GM18507 (cell line): ENCODE measurements at regions not wholly inside any gene's neighbourhood (a gene's known extent, or its start where the extent isn't known, plus 50 kb on each side); places are given as distances from the start of the nearest gene placed in this dataset.
"Not testable (repeated sequence)": the region's sequence is repeated elsewhere in the genome, so short reads cannot be mapped to it uniquely, and the experiment has no call there.

Source experiments
- DNase-seq: peaks from one replicate; pipeline ENCODE4 v3.0.0; 2011; ENCODE audit warnings: low read depth; ENCODE audit not compliant: insufficient read length; ENCODE audit errors: extremely low spot score
- FAIRE-seq: peaks from 2 replicates; lab custom pipeline; 2011; peaks lifted over from hg19 to GRCh38; lab: Jason Lieb, UNC

- FAIRE-seq (no peak), DNase-seq (no peak)
Observed at GRCh38 chr3:17891139-17891856, 148.9 kb upstream of the TBC1D5 start.

- DNase-seq (no peak), FAIRE-seq (no peak)
Observed at GRCh38 chr3:17885986-17886385, 143.6 kb upstream of the TBC1D5 start.

GRCh38 chr3:17882981-17883380, 140.6 kb upstream of the TBC1D5 start:
- DNase-seq (no peak), FAIRE-seq (no peak)

GRCh38 chr3:17877299-17877698, 134.9 kb upstream of the TBC1D5 start:
- DNase-seq = no peak
- FAIRE-seq = no peak

- DNase-seq (no peak), FAIRE-seq (no peak)
Observed at GRCh38 chr3:17874636-17875035, 132.2 kb upstream of the TBC1D5 start.

GRCh38 chr3:17872457-17872856, 130.0 kb upstream of the TBC1D5 start:
- FAIRE-seq (no peak), DNase-seq (no peak)

- no peak for DNase-seq
- no peak for FAIRE-seq
Observed at GRCh38 chr3:17865631-17866030, 123.2 kb upstream of the TBC1D5 start.

- DNase-seq (no peak), FAIRE-seq (no peak)
Observed at GRCh38 chr3:17861476-17861875, 119.0 kb upstream of the TBC1D5 start.

- FAIRE-seq, DNase-seq: not testable (repeated sequence)
Observed at GRCh38 chr3:17860840-17861471, 118.5 kb upstream of the TBC1D5 start.

GRCh38 chr3:17852217-17852616, 109.8 kb upstream of the TBC1D5 start:
- DNase-seq = no peak
- no peak for FAIRE-seq

- FAIRE-seq = no peak
- no peak for DNase-seq
Observed at GRCh38 chr3:17850448-17850847, 108.0 kb upstream of the TBC1D5 start.

- FAIRE-seq = no peak
- DNase-seq = no peak
Observed at GRCh38 chr3:17848102-17848501, 105.7 kb upstream of the TBC1D5 start.

GRCh38 chr3:17847156-17847555, 104.7 kb upstream of the TBC1D5 start:
- DNase-seq (no peak), FAIRE-seq (no peak)

- DNase-seq = no peak
- FAIRE-seq = no peak
Observed at GRCh38 chr3:17846466-17846865, 104.0 kb upstream of the TBC1D5 start.

GRCh38 chr3:17845026-17845812, 102.8 kb upstream of the TBC1D5 start:
- no peak for DNase-seq
- no peak for FAIRE-seq

GRCh38 chr3:17844236-17844635, 101.8 kb upstream of the TBC1D5 start:
- FAIRE-seq = no peak
- DNase-seq = no peak

- DNase-seq (peak; percentile 35), FAIRE-seq (peak; percentile 86)
Observed at GRCh38 chr3:17841190-17841828, 98.9 kb upstream of the TBC1D5 start.

GRCh38 chr3:17840651-17841050, 98.2 kb upstream of the TBC1D5 start:
- FAIRE-seq = no peak
- no peak for DNase-seq

GRCh38 chr3:17840126-17840525, 97.7 kb upstream of the TBC1D5 start:
- DNase-seq (no peak), FAIRE-seq (no peak)

- DNase-seq = no peak
- no peak for FAIRE-seq
Observed at GRCh38 chr3:17836919-17837318, 94.5 kb upstream of the TBC1D5 start.
